Activated naive CD4-positive, alpha-beta T cell treated with anti-CD3 and anti-CD28 coated beads, Interleukin-2, amount 50 U/mL, for 24 hours (primary cell): ENCODE measurements at regions not wholly inside any gene's neighbourhood (a gene's known extent, or its start where the extent isn't known, plus 50 kb on each side); places are given as distances from the start of the nearest gene placed in this dataset.

Experiments
- H3K27ac Mint-ChIP-seq: one replicate; pipeline ENCODE4 v1.8.0; 2021; ENCODE audit warnings: mild to moderate bottlenecking, mixed read lengths
- H3K27me3 Mint-ChIP-seq: one replicate; pipeline ENCODE4 v1.8.0; 2021; ENCODE audit warnings: mixed read lengths
- H3K36me3 Mint-ChIP-seq: one replicate; pipeline ENCODE4 v1.8.0; 2021; ENCODE audit warnings: mixed read lengths
- H3K4me1 Mint-ChIP-seq: one replicate; pipeline ENCODE4 v1.8.0; 2021; ENCODE audit warnings: mixed read lengths
- H3K4me3 Mint-ChIP-seq: one replicate; pipeline ENCODE4 v1.8.0; 2021; ENCODE audit warnings: mild to moderate bottlenecking, mixed read lengths
- H3K9me3 Mint-ChIP-seq: one replicate; pipeline ENCODE4 v1.8.0; 2021; ENCODE audit warnings: mixed read lengths

DNA sequence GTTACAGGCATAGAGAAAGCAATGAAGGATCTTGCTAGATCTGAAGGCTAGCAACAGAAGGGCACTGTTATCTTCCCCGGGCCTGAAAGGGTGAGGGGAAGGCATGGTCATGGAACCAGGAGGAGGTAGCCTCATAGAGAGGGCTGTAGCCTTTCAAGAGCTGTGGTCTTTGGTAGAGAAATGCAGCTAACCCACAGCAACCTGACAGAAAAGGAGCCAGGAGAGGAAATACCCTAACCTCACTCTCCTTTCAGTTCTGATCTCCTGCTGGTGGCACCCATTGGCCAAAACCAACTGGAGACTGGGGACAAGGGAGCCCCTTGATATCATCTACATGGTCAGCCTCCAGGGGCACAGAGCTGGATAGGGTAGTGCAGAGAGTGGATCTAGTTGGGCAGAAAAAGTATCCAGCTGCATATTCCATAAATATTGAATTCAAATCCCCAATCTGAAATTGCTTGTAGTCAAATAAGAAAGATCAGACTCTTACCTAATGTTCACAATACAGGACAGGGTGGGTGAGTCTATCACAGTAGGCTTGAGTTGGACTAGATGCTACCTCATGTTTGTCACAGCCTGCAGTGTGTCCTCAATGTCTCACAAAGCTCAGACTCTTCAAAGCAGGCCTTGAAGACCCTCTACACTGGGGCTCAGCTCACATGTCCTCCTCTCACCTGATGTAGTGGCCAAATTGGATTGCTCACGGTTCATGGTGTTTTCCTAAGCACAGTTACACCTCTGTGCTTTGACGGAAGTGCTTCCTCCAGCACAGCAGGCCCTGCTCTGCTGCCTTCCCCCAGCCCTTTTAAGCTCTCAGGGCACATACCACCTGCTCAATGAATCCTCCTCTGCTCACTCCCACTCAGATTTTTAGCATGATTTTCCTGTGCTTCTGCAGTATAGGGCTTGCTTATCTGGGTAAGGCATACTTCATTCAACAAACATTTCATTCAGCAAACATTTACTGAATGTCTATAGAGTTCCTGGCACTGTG, 74.1 kb upstream of the JUN start:
- Mint-ChIP-seq H3K27ac (peak overlapping the region; percentile 97), H3K4me1 (peaks cover 54% of the 10 kb centered on the region), H3K27me3 (no peaks in the 10 kb centered on the region), H3K9me3 (no peaks in the 10 kb centered on the region), H3K4me3 (peak overlapping the region; percentile 12), H3K36me3 (no peaks in the 10 kb centered on the region)

DNA sequence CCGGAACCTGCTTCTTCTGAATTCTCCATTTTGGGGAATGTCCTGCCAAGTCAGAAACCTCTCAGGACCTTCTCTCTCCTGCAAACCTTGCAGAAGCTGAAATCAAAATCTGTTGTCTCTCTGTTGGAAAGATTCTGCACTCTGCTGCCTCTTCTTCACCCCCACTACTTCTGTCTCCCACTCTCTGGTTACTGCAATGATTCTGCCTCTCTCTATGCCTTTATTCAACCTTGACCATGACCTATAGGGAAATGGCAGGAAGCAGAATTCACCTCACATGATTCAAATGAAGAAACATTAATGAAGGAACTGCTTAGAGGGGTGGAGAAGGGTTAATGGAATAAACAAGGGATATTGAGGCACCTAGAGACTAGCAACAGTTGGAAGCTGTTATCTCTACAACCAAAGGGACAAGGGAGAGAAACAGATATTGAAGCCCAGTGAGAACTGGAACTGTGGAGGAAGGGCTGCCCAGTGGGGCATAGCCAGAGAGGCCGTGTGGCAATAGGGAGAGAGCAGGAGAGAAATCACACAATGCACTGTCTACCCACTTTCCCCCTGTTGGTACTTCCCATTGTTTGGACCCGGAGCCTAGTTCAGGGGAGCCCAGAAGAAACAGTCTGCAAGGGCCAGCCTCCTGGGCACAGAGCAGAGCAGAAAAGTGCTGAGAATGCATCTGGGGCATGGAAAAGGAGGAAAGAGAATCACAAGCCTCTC, 76.1 kb upstream of the JUN start:
- Mint-ChIP-seq H3K27ac (no peak overlapping the region), H3K27me3 (no peaks in the 10 kb centered on the region), H3K9me3 (no peaks in the 10 kb centered on the region), H3K4me1 (peaks cover 47% of the 10 kb centered on the region), H3K36me3 (no peaks in the 10 kb centered on the region), H3K4me3 (no peak overlapping the region)

DNA sequence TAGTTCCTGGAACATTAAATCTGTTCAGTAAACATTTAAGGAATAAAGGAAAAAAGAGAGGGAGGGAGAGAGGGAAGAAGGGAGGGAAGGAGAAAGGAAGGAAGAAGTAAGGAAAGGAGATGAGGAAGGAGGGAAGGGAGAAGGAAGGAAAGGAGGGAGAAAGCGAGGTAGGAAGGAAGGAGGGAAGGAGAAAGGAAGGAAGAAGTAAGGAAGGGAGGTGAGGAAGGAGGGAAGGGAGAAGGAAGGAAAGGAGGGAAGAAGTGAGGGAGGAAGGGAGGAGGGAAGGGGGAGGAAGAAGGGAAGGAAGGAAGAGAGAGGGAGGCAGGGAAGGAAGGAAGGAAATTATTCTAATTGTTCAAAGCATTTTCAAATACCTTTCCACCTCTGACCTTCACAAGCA, 77.2 kb upstream of the JUN start:
- Mint-ChIP-seq H3K4me1 (peaks cover 41% of the 10 kb centered on the region), H3K4me3 (no peak overlapping the region), H3K36me3 (no peaks in the 10 kb centered on the region), H3K27ac (no peak overlapping the region), H3K27me3 (no peaks in the 10 kb centered on the region), H3K9me3 (no peaks in the 10 kb centered on the region)

DNA sequence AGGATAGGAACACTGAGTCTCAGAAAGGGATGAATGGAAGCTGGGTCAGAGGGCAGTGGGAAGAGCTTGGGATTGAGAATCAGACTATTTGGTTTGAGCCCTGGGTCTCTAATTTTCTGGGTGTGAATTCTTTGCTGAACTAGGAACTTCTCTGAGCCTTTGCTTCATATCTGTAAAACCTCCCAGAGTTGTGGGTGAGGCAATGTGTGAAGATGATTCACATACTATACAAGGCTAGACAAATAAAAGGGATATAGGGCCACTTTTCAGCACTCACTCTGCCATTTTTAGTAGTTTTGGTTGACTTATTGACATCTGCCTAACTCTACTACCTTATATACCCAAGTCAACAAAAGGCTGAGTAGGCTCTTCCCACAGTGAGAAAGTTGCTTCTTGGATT, 77.7 kb upstream of the JUN start:
- no peak overlapping the region for H3K27ac Mint-ChIP-seq
- no peaks in the 10 kb centered on the region for H3K9me3 Mint-ChIP-seq
- no peaks in the 10 kb centered on the region for H3K27me3 Mint-ChIP-seq
- H3K4me3 Mint-ChIP-seq: no peak overlapping the region
- H3K36me3 Mint-ChIP-seq: no peaks in the 10 kb centered on the region
- H3K4me1 Mint-ChIP-seq: peaks cover 41% of the 10 kb centered on the region

DNA sequence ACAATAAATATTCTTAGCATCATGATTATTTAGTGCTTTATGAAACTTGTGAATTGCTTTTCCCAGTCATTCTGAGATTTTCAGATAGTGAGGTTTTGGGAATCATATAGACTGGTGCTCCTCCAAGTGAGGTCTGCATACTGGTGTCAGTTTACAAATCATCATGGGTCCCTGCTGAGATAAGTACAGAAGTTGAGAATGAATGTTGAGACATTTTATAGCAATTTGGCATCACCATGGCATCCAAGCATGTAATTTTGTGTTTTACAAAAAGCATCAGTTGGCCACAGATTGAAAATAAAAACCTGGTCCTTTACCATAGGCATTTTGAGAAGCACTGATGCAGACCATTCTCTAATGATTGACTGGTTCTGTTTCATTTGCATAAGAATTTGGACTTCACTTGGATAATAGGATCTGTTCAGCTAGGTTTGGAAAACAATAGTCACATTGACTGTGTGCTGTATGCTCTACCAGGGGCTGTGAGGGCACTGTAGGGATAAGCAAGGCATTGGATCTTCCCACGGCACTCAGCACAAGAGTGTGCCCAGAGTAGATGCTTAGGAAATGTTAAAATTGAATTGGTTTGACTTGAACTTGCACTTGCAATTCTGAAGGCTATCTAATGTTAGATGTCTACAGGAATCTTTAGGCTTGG, 79.0 kb upstream of the JUN start:
- peaks cover 28% of the 10 kb centered on the region for H3K4me1 Mint-ChIP-seq
- no peak overlapping the region for H3K27ac Mint-ChIP-seq
- no peak overlapping the region for H3K4me3 Mint-ChIP-seq
- H3K9me3 Mint-ChIP-seq: no peaks in the 10 kb centered on the region
- no peaks in the 10 kb centered on the region for H3K27me3 Mint-ChIP-seq
- no peaks in the 10 kb centered on the region for H3K36me3 Mint-ChIP-seq

DNA sequence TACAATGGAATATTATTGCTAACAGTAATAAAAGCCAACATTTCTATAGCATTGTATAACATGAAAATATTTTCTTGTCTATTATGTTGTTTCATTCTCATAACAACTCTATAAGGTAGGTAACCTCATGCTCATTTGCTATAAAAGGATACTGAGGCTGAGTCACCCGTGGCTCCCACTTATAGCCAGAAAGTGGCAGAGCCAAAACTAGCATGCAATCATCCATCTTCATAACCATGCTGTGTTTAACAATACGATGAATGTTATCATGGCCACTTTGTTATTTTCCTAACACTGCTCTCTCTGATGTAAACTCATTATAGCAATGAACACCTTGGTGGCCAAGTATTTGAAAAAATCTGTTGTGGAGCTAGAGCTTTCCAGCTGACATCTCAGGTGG, 80.8 kb upstream of the JUN start:
- no peaks in the 10 kb centered on the region for H3K36me3 Mint-ChIP-seq

DNA sequence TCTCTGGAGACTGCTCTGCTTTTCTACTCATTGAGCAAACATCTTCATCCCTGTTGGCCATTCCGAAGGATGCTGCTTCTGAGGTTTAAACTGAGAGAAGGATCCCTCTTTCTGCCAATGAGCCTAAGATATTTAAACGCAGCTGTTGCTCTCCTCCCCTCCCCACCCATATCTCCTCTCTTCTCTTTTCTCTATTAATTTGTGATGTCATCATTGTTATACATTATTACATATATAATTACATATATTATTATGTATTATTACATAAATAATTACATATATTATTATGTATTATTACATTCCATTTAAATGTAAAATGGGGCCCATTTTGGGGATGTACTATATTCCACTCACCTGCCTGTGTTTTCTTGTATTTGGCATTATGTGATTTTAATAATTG, 82.7 kb upstream of the JUN start:
- no peak overlapping the region for H3K27ac Mint-ChIP-seq
- H3K9me3 Mint-ChIP-seq: no peaks in the 10 kb centered on the region
- no peaks in the 10 kb centered on the region for H3K36me3 Mint-ChIP-seq
- no peaks in the 10 kb centered on the region for H3K4me1 Mint-ChIP-seq
- no peaks in the 10 kb centered on the region for H3K27me3 Mint-ChIP-seq
- no peak overlapping the region for H3K4me3 Mint-ChIP-seq

More for the DNA sequence above, 80.8 kb upstream of the JUN start:
- no peak overlapping the region for H3K4me3 Mint-ChIP-seq
- H3K4me1 Mint-ChIP-seq: peaks cover 12% of the 10 kb centered on the region
- no peaks in the 10 kb centered on the region for H3K27me3 Mint-ChIP-seq
- no peak overlapping the region for H3K27ac Mint-ChIP-seq
- H3K9me3 Mint-ChIP-seq: no peaks in the 10 kb centered on the region

DNA sequence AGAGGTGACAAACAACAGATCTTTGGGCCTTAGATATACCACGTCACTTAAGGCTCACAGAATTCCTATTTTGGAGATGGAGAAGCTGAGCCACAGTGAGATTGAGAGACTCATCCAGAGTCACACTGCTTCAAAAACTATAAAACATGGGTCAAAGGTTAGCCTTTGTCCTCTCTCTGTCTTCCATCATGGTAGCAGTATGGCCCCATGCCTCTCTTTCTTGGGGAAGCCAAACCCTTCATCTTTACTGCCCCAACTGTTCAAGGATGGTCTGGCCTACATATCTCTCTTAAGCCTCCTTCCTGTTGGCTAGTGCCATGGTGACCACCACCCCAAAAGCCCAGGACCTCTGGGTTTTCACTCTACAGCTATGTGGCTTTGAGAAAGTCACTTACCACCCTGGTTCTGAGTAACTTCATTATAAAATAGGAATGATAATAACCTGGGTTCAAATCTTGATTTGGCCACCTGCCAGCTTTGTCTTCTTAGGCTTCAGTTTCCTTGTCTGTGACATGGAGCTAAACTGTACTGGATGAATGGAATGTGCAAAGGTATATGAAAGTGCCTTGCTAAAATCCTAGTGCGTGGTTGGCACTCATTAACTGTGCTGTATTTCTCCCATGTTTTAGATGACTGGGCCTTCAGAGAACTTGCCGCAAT, 85.9 kb upstream of the JUN start:
- no peaks in the 10 kb centered on the region for H3K4me1 Mint-ChIP-seq
- H3K27me3 Mint-ChIP-seq: no peaks in the 10 kb centered on the region
- no peak overlapping the region for H3K27ac Mint-ChIP-seq
- peaks cover 1% of the 10 kb centered on the region for H3K36me3 Mint-ChIP-seq
- no peak overlapping the region for H3K4me3 Mint-ChIP-seq
- no peaks in the 10 kb centered on the region for H3K9me3 Mint-ChIP-seq

DNA sequence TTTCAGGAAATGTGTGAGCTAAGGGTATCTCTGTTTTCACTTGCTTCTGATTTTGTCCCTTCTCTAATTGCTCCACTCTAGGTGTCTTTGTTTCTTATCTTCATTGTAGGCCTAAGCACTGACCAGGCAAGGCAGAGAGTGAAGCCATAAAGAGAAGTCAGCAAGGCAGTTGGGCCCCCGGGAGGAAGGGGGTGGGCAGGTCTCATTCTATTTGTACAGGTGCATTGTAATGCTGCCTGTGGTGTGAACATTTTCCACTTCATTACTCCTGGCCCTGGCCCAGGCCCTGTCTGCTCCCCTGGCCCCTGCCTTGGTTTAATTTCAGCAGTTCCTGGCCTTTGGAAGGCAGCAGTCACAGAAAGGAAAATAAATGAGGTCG, 86.4 kb upstream of the JUN start:
- Mint-ChIP-seq H3K4me3 (no peak overlapping the region), H3K4me1 (no peaks in the 10 kb centered on the region), H3K27me3 (no peaks in the 10 kb centered on the region), H3K27ac (no peak overlapping the region), H3K36me3 (peaks cover 1% of the 10 kb centered on the region), H3K9me3 (no peaks in the 10 kb centered on the region)

DNA sequence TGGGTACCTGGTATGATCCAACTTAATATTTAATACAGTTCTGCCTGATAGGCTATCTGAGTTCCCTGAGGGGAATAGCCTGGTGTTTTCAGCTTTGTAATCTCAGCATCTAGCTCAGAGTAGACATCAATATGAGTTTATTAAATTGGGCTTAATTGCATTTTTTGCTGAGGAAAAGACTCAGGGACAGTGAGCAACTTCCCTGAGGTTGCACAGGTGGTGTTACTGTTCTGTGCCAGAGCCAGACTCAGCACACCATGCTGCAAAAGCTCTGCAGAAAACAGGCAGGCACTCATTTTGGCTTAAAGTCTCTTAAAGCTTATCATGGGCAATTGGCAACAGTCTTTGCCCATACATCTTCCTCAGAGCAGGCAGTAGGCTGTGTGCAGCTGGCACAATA, 90.5 kb upstream of the JUN start:
- Mint-ChIP-seq H3K27ac (no peak overlapping the region), H3K27me3 (no peaks in the 10 kb centered on the region), H3K4me1 (no peaks in the 10 kb centered on the region), H3K36me3 (peaks cover 1% of the 10 kb centered on the region), H3K4me3 (no peak overlapping the region), H3K9me3 (no peaks in the 10 kb centered on the region)

DNA sequence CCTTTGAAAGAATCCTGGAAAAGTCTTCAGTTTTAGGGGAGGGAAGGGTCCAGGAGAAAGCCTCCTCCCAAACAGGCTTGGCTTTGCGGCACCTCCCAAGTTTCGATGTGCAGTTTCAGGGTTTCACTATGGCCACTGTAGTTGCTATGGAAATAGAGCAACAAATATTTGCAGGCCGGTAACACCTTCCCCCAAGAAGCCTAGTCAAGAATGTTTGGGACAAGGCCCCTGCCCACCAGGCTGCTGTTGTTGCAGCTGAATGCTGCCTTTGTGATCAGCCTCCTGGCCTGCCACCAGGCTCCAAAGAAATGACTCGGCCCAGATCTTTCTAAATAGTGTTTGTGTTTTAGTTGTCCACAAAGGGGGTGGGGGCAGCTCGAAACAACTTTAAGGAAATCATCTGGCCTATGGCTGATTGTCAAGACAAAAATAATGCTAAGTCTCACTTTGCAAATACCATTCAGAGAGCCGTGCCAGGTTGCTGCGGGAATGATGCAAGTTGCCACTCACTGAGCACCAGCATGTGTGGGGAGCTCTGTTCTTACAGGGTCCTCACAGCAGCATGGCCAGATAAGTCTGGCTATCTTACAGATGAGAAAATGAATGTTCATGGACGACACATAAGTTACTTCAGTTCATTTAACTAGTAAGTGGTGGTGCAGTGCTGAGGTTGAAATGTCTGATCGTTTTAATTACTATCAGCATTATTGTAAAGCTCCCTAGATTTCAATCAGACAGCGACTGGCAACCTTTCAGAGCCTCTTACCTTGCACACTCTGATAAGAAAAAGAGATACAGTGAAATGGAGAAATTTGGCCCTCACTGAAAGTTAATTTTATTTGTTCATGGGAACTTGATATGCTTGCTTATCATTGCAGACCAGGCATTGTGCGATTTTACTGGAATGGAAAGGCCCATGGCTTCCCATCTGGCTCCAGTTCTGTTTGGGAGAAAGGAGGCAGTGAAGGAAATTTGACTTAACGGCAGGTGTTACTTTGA, 91.2 kb upstream of the JUN start:
- H3K27me3 Mint-ChIP-seq: no peaks in the 10 kb centered on the region
- H3K4me3 Mint-ChIP-seq: no peak overlapping the region
- H3K4me1 Mint-ChIP-seq: no peaks in the 10 kb centered on the region
- no peaks in the 10 kb centered on the region for H3K9me3 Mint-ChIP-seq
- peaks cover 1% of the 10 kb centered on the region for H3K36me3 Mint-ChIP-seq
- H3K27ac Mint-ChIP-seq: no peak overlapping the region

DNA sequence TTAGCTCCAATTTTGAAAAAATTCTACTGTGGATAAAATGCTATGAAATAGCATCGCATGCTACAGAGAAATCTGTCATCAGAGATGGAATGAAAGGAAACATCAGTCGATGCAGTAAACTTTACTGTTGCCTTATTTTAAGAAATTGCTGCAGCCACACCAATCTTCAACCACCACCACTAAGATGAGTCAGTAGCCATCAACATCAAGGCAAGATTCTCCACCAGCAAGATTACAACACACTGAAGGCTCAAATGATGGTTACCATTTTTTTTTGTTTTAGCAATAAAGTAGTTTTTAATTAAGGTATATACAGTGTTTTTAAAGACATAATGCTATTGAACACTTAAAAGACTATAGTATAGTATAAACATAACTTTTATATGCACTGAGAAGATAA, 95.6 kb upstream of the JUN start:
- Mint-ChIP-seq H3K36me3 (no peaks in the 10 kb centered on the region), H3K27ac (no peak overlapping the region), H3K27me3 (no peaks in the 10 kb centered on the region), H3K4me1 (peaks cover 5% of the 10 kb centered on the region), H3K4me3 (no peak overlapping the region), H3K9me3 (no peaks in the 10 kb centered on the region)

DNA sequence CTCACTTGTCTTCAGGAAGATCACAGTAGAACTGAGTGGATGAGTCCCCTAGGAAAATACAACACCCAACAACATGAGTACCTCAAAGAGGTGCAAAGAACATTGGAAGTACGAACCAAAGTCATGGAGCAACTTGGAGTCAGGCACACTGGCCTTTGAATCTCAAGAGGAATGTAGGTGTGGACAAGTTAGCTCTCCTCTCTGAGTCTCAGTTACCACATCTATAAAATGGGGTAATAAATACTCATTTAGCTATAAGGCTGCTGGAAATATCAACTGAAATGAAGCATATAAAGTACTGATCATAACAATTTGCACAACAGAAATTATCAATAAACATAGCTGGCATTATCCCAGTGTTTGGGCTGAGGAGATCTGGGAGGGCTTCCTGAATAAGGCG, 96.7 kb upstream of the JUN start:
- no peaks in the 10 kb centered on the region for H3K27me3 Mint-ChIP-seq
- no peak overlapping the region for H3K4me3 Mint-ChIP-seq
- H3K4me1 Mint-ChIP-seq: peaks cover 14% of the 10 kb centered on the region
- no peaks in the 10 kb centered on the region for H3K9me3 Mint-ChIP-seq
- H3K36me3 Mint-ChIP-seq: no peaks in the 10 kb centered on the region
- peak overlapping the region; percentile 19 for H3K27ac Mint-ChIP-seq

DNA sequence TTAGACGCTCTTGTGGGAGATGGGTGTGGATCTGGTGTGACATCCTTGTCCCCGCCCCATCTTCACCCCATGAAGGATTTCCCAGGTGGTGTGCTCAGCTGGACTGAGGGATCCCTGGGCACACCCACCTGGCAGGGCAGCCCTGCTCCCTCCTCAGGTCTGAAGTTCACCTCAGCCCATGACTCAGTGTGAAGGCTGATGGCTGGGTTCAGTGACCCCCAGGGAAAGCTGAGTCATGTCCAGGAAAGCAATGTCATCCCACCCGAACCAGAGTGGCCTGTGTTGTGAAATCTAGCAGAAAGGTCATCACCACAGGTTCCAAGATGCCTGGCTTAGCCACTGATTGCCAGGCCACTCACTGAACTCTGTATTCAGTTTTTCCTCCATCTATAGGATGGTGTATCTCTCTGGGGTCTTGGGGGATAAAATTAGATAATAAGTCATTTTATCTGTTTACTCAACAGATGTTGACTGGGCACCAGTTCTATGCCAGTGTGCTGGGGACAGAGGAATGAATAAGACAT, 97.7 kb upstream of the JUN start:
- Mint-ChIP-seq H3K4me3 (no peak overlapping the region), H3K4me1 (peaks cover 23% of the 10 kb centered on the region), H3K27ac (no peak overlapping the region)

More for the DNA sequence above, 97.7 kb upstream of the JUN start:
- Mint-ChIP-seq H3K27me3 (no peaks in the 10 kb centered on the region), H3K36me3 (no peaks in the 10 kb centered on the region), H3K9me3 (no peaks in the 10 kb centered on the region)
